Ascending aorta (tissue), 2 donors: ENCODE measurements at regions not wholly inside any gene's neighbourhood (a gene's known extent, or its start where the extent isn't known, plus 50 kb on each side); places are given as distances from the start of the nearest gene placed in this dataset.

Source experiments
- DNase-seq, 2 donors: peaks; one replicate each; pipeline ENCODE4 v3.0.0-alpha.2; 2019; ENCODE audit warnings: low spot score in 2 of 2
- H3K27ac ChIP-seq, 2 donors: fragments of 200-600 bp; sonication (generic); one replicate each; pipeline ENCODE4 v1.5.1; 2016 to 2017; ENCODE audit warnings: mild to moderate bottlenecking in 1 of 2
- H3K27me3 ChIP-seq: fragments of 200-600 bp; sonication (generic); one replicate; pipeline ENCODE4 v1.5.1; 2017
- H3K36me3 ChIP-seq, 2 donors: fragments of 200-600 bp; sonication (generic); one replicate each; pipeline ENCODE4 v1.5.1; 2016
- H3K4me1 ChIP-seq, 2 donors: fragments of 200-600 bp; sonication (generic); one replicate each; pipeline ENCODE4 v1.5.1; 2016 to 2017; ENCODE audit warnings: mild to moderate bottlenecking in 1 of 2
- H3K4me3 ChIP-seq, 2 donors: fragments of 200-600 bp; sonication (generic); one replicate each; pipeline ENCODE4 v1.5.1; 2016 to 2017; ENCODE audit warnings: mild to moderate bottlenecking in 1 of 2
- H3K9me3 ChIP-seq, 2 donors: fragments of 200-600 bp; sonication (generic); one replicate each; pipeline ENCODE4 v1.5.1; 2016
- CTCF ChIP-seq, 3 experiments: fragments of 200-600 bp in 2 of 3; fragments of 450-650 bp in 1 of 3; sonication (generic) in 2 of 3; IDR thresholded peaks; one replicate each; pipeline ENCODE4 v1.5.1; 2016 to 2019; ENCODE audit warnings: antibody characterized with exemption in 3 of 3, mild to moderate bottlenecking in 1 of 3, moderate library complexity in 1 of 3
- intact Hi-C: fragments of 100-400 bp; cut with DNase I; formaldehyde crosslinking; loops from one replicate; pipeline ENCODE4 v1.15.1; 2023

GRCh38 chr3:10667269-10667668 lies 148.8 kb upstream of the SLC6A11 start:
- H3K27me3 ChIP-seq: peaks cover 5% of the 10 kb centered on the region
- no peaks in the 10 kb centered on the region for H3K9me3 ChIP-seq
- H3K4me3 ChIP-seq: no peak overlapping the region
- intact Hi-C loops: no loop called here
- no peaks in the 10 kb centered on the region for H3K36me3 ChIP-seq
- TF ChIP-seq CTCF (IDR thresholded peaks at IDR 0.05): no peak
- DNase-seq: no peak
- H3K27ac ChIP-seq: no peak overlapping the region
- H3K4me1 ChIP-seq: no peaks in the 10 kb centered on the region

GRCh38 chr3:10667901-10668476 lies 148.0 kb upstream of the SLC6A11 start:
- H3K4me1 ChIP-seq: no peaks in the 10 kb centered on the region
- H3K27ac ChIP-seq: no peak overlapping the region
- no peak for TF ChIP-seq CTCF (IDR thresholded peaks at IDR 0.05)
- peaks cover 5% of the 10 kb centered on the region for H3K27me3 ChIP-seq
- intact Hi-C loops: no loop called here
- H3K9me3 ChIP-seq: no peaks in the 10 kb centered on the region
- no peaks in the 10 kb centered on the region for H3K36me3 ChIP-seq
- no peak overlapping the region for H3K4me3 ChIP-seq
- no peak for DNase-seq

- Histone ChIP-seq H3K9me3 (no peaks in the 10 kb centered on the region), H3K27me3 (peaks cover 5% of the 10 kb centered on the region), H3K4me3 (no peak overlapping the region), H3K36me3 (no peaks in the 10 kb centered on the region), H3K4me1 (no peaks in the 10 kb centered on the region), H3K27ac (no peak overlapping the region)
- no peak for TF ChIP-seq CTCF (IDR thresholded peaks at IDR 0.05)
- intact Hi-C loops: no loop called here
- no peak for DNase-seq
These were observed 146.5 kb upstream of the SLC6A11 start for GRCh38 chr3:10669490-10670048.

GRCh38 chr3:10672422-10672821 lies 143.6 kb upstream of the SLC6A11 start:
- TF ChIP-seq CTCF (IDR thresholded peaks at IDR 0.05): no peak
- no peaks in the 10 kb centered on the region for H3K9me3 ChIP-seq
- no peaks in the 10 kb centered on the region for H3K36me3 ChIP-seq
- intact Hi-C loops: no loop called here
- no peak overlapping the region for H3K27ac ChIP-seq
- DNase-seq: no peak
- H3K4me3 ChIP-seq: no peak overlapping the region
- peaks cover 5% of the 10 kb centered on the region for H3K27me3 ChIP-seq
- H3K4me1 ChIP-seq: no peaks in the 10 kb centered on the region

- no peak overlapping the region for H3K4me3 ChIP-seq
- DNase-seq: no peak
- H3K27ac ChIP-seq: no peak overlapping the region
- no peaks in the 10 kb centered on the region for H3K36me3 ChIP-seq
- no peak for TF ChIP-seq CTCF (IDR thresholded peaks at IDR 0.05)
- intact Hi-C loops: no loop called here
- no peaks in the 10 kb centered on the region for H3K9me3 ChIP-seq
- H3K27me3 ChIP-seq: no peaks in the 10 kb centered on the region
- no peaks in the 10 kb centered on the region for H3K4me1 ChIP-seq
These were observed 141.4 kb upstream of the SLC6A11 start for GRCh38 chr3:10674578-10674977.

GRCh38 chr3:10676905-10677304 lies 139.1 kb upstream of the SLC6A11 start:
- H3K27me3 ChIP-seq: no peaks in the 10 kb centered on the region
- no peaks in the 10 kb centered on the region for H3K9me3 ChIP-seq
- no peak for DNase-seq
- H3K4me3 ChIP-seq: no peak overlapping the region
- no peak overlapping the region for H3K27ac ChIP-seq
- intact Hi-C loops: no loop called here
- no peaks in the 10 kb centered on the region for H3K36me3 ChIP-seq
- TF ChIP-seq CTCF (IDR thresholded peaks at IDR 0.05): no peak
- H3K4me1 ChIP-seq: no peaks in the 10 kb centered on the region
